SHP77 treated with DMSO at 0.1 percent for 48 hours (cell line): ENCODE measurements at regions not wholly inside any gene's neighbourhood (a gene's known extent, or its start where the extent isn't known, plus 50 kb on each side); places are given as distances from the start of the nearest gene placed in this dataset.

Experiments
- DNase-seq: peaks from one replicate; lab custom pipeline; 2025; lab: John Stamatoyannopoulos, UW

- no peak for DNase-seq
These were observed 2884.6 kb upstream of the PCDH20 start for GRCh38 chr13:64300239-64300638.

- no peak for DNase-seq
These were observed 2878.3 kb upstream of the PCDH20 start for GRCh38 chr13:64293923-64294322.

DNA sequence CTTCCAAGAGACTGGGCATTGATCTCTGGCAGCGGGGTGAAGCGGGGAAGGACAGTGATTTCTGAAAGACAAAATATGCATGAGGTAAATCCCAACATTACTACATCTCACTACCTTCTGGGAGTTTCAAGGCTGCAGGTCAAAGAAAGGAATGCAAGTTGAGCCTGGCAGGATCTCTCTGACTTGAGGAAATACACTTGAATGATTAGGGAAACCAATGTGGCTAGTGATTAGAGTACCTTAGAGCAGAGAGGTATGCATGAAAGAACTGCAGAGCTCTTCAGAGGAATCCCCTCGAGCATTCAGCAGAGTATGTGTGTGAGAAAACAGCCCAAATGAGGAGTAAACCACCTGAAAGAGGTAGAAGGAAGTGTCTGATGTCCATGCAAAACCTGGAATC is 2874.1 kb upstream of the PCDH20 start:
- no peak for DNase-seq

DNA sequence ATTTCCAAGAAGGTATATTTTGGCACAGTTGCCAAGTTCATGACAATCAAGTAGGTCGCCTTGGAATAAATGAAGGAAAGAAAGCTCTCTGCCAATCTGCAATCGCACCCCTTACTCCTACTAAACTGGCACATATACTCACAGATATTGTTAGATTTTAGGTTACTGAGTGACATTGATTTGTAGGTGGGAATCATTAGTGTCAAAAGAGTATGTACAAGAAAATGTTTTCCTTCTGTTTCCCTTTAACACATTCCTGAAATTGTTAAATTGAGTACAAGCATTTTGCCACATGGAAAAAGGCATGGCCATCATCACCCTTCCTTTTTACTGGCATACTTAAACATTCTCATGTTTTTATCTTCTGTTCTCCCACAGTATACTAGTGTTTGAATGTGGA is 2868.3 kb upstream of the PCDH20 start:
- DNase-seq, result no peak

- DNase-seq, result no peak
These were observed 2862.8 kb upstream of the PCDH20 start for GRCh38 chr13:64278493-64278892.

DNA sequence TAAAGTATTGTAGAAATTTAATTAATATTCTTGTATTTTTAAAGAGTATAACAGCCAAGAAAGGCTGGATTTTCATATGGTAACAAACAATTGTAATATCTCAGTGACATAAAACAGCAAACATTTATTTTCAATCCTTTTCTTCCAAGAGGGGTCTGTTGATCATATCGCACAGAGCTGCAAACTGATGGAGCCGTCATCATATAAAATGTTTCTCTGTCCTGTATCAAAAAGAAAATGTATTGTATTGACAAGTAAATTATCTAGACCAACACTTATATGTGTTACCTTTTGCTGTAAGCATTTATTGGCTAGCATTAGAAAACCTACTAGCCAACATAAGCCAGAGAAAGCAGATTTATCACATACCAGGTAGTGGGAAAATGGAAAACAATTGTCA is 2861.4 kb upstream of the PCDH20 start:
- DNase-seq, result no peak

DNA sequence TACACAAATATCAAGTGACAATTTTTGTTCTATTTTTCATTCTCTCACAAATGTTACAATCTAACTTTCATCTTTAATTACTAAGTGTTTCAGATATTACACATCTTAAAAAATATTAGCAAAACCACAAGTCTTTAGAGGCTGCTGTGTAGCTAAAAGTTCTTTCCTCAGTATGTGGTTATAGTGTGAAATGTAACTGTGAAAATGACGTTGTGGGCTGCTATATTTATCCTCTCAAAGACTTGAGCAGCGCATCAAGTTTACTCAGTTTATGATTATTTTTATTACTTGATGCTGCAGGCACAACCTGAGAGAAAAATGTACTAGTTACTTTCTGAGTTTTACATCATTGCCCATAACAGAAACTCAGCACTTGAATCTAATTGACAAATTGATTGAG is 2860.6 kb upstream of the PCDH20 start:
- no peak for DNase-seq

DNA sequence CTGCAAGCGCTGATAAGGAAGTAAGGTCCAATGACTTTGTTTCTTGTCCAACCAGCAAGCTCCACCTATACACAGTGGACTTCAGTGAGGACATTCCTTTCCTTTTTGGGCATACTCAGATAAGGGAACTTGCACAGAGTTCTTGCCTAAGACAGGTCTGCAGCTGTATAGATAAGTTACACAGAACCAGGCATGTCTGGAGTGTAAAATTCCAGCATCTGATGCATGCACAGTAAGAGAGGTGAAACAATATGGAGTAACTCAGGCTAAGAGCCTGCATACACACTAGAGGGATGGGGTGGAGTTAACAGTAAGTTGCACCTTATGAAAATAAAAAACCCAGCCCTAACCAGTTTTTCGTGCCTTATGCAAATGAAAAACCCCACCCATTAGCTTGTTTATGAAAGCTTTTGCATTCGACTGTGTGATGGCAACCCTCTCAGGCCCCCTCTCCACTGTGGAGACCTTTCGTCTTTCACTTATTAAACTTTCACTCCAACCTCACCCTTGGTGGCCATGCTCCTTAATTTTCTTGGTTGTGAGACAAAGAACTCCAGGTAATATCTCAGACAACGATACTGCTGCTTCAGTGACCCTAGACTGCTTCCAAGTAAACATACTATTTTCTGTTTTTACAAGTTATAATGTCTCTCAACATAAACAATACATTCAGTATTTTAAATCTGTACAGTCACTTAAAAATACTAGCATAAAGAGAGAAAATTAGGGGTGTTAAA is 2859.0 kb upstream of the PCDH20 start:
- DNase-seq, result no peak

- no peak for DNase-seq
These were observed 2858.1 kb upstream of the PCDH20 start for GRCh38 chr13:64273780-64274179.

GRCh38 chr13:64272681-64273080 is 2857.0 kb upstream of the PCDH20 start:
- DNase-seq, result no peak

DNA sequence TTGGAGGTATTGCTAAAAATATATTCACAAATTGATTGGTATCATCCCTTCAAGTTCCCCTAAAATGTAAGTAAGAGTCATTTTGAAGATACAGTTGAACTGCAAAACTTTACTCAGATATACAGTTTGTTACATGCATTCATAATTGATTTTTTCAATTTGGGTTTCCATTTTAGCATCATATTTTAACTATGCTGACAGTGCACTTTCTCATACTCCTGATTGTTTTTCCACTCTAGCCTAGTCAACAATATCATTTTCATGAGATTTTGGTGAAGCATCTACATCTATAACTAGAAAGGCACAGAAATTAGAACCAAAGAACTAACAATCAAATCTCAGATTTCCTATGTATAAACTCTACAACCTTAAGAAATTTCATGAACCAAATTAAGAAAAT is 2850.4 kb upstream of the PCDH20 start:
- DNase-seq, result no peak

DNA sequence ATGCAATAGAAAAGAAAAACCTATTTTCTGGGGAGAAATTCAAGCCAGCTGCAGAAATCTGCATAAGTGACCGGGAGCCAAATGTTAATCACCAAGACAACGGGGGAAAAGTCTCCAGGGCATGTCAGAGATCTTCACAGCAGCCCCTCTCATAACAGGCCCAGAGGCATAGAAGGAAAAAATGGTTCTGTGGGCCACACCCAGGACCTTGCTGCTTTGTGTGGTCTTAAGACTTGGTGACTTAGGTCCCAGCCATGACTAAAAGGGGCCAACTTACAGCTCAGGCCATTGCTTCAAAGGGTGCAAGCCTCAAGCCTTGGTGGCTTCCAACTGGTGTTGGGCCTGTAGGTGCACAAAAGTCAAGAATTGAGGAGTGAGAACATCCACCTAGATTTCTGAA is 2847.6 kb upstream of the PCDH20 start:
- DNase-seq, result no peak

GRCh38 chr13:64256751-64257150 is 2841.1 kb upstream of the PCDH20 start:
- DNase-seq, result no peak

DNA sequence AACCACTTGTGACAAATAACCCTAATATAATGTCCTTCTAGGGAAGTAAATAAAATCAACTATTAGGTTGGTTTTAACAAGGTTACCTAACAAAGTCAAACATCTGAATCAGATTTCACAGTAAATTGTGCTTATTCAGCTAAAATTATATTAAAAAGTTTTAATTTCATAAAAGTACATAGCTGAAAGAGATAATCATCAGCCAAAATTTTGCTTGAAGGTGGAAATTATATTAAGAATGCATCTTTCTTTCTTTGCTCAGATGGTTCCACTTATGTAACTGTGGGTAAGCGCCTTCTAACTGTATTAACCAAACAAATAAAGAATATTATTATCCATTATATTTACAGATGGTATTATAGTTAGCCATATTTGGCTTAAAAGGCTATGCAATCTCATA is 2840.3 kb upstream of the PCDH20 start:
- DNase-seq, result no peak

GRCh38 chr13:64248371-64249065 is 2832.9 kb upstream of the PCDH20 start:
- no peak for DNase-seq

- no peak for DNase-seq
These were observed 2823.7 kb upstream of the PCDH20 start for GRCh38 chr13:64239372-64239771.

DNA sequence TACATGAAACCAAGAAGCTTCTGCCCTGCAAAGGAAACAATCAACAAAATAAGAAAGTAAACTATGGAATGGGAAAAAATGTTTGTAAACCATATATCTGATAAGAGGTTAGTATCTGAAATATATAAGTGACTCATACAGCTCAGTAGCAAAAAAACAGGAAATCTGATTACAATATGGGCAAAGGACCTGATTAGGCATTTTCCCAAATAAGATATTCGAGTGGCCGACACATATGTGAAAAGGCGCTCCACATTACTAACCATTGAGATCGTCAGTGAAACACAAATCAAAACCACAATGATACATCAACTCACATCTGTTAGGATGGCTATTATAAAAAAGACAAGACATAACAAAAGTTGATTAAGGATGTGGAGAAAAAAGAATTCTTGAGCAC is 2818.6 kb upstream of the PCDH20 start:
- DNase-seq, result no peak

GRCh38 chr13:64223016-64223415 is 2807.4 kb upstream of the PCDH20 start:
- DNase-seq, result no peak

DNA sequence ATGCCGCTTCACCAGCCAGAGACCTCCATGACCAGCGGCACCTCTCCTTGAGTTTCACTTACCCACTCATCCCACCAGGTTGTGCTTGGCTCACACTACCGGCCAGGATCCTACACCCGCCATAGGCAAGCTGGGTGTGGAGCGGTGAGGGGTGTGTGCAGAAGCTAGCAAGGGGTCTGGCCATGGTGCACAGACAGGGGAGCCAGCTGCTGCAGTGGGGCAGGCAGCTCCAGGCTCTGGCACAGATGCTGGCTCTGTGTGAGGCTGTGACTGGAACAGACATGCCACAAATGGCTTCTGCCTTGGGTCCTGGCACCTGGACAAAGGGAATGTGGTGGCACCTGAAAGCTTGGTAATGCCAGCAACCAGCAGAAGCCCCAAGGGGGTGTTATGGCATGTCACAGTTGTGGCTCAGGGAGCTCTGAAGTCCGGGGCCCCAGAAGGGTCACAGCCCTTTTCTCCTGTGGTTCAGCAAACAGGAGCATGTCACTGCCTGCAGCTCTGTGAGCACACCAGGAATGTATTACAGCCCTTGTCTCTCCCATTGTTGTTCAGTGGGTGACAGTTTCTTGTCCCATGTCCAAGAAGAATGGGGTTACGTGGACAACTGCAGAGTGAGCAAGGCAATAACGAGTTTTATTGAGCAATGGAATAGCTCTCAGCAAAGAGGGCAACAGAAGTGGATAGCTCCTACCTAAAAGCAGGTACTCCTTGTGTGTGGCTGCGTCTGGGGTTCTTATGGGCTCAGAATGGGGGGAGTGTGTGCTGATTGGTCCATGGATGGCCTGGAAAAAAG is 2791.0 kb upstream of the PCDH20 start:
- DNase-seq, result no peak

GRCh38 chr13:64202517-64202916 is 2786.9 kb upstream of the PCDH20 start:
- DNase-seq, result no peak

- DNase-seq, result no peak
These were observed 2781.6 kb upstream of the PCDH20 start for GRCh38 chr13:64197232-64197631.

DNA sequence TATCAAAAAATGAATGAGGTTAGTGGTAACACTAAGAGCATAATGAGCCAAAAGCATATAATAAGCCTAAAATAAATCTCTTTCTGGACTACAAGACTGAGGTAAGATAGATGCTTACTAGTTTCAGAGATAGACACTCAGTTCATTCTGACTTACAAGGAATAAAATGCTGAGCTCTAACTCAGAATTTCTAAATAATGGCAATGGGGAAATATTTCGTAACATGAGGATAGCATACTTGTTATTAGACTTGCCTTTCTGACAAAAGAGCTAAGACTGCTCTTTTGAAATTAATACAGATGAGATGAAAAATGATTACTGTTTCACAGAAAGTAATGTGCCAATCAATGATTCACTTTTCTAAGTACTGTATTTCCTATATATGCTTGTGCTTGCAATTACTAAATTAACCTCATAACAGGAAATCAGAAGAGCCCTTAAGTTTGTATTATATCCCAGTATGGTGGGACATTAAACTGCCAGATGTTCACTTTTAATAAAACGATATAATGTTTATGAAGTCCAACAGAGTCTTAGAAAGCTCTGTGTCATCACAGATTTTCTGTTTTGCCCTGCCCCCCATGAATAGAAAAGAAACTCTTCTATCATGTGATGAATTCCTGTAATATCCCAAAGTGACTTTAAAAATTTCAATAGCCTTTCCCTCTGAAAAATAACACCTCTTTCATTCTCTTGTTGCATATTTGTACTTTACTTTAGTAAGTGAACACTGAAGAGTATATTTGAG is 2771.0 kb upstream of the PCDH20 start:
- DNase-seq, result no peak
